Glutamatergic neuron (in vitro differentiated cells): ENCODE measurements at regions not wholly inside any gene's neighbourhood (a gene's known extent, or its start where the extent isn't known, plus 50 kb on each side); places are given as distances from the start of the nearest gene placed in this dataset.

ENCODE experiments used
- DNase-seq: peaks from one replicate; pipeline ENCODE4 v3.0.0; 2022
- H3K27ac Mint-ChIP-seq: one replicate; pipeline ENCODE4 v1.8.0; 2020; ENCODE audit warnings: mild to moderate bottlenecking, mixed read lengths, inconsistent platforms; ENCODE audit not compliant: unreplicated experiment
- H3K27me3 Mint-ChIP-seq: one replicate; pipeline ENCODE4 v1.8.0; 2020; ENCODE audit warnings: mild to moderate bottlenecking, moderate library complexity, mixed read lengths, inconsistent platforms; ENCODE audit not compliant: unreplicated experiment
- H3K36me3 Mint-ChIP-seq: one replicate; pipeline ENCODE4 v1.8.0; 2020; ENCODE audit warnings: mild to moderate bottlenecking, mixed read lengths, inconsistent platforms; ENCODE audit not compliant: unreplicated experiment
- H3K4me1 Mint-ChIP-seq: one replicate; pipeline ENCODE4 v1.8.0; 2020; ENCODE audit warnings: mild to moderate bottlenecking, low read depth, mixed read lengths, inconsistent platforms; ENCODE audit not compliant: unreplicated experiment
- H3K4me3 Mint-ChIP-seq: one replicate; pipeline ENCODE4 v1.8.0; 2020; ENCODE audit warnings: mild to moderate bottlenecking, mixed read lengths, inconsistent platforms; ENCODE audit not compliant: unreplicated experiment
- H3K9me3 Mint-ChIP-seq: one replicate; pipeline ENCODE4 v1.8.0; 2020; ENCODE audit warnings: mild to moderate bottlenecking, moderate library complexity, mixed read lengths, inconsistent platforms; ENCODE audit not compliant: unreplicated experiment
- CTCF ChIP-seq: fragments of 200-600 bp; sonication (generic); IDR thresholded peaks from one replicate; pipeline ENCODE4 v1.5.0; 2021; ENCODE audit not compliant: partially characterized antibody, unreplicated experiment

GRCh38 chr2:52571380-52572347 is 1195.9 kb upstream of the CHAC2 start:
- Mint-ChIP-seq H3K4me1 (no peaks in the 10 kb centered on the region), H3K4me3 (no peak overlapping the region), H3K27ac (no peak overlapping the region), H3K27me3 (peaks cover 6% of the 10 kb centered on the region), H3K36me3 (peaks cover 14% of the 10 kb centered on the region), H3K9me3 (peaks cover 5% of the 10 kb centered on the region)
- TF ChIP-seq CTCF, result no peak
- no peak for DNase-seq

GRCh38 chr2:52570716-52571115 is 1196.9 kb upstream of the CHAC2 start:
- TF ChIP-seq CTCF, result no peak
- no peaks in the 10 kb centered on the region for H3K4me1 Mint-ChIP-seq
- H3K27ac Mint-ChIP-seq, result no peak overlapping the region
- peaks cover 14% of the 10 kb centered on the region for H3K36me3 Mint-ChIP-seq
- H3K9me3 Mint-ChIP-seq, result peaks cover 5% of the 10 kb centered on the region
- H3K4me3 Mint-ChIP-seq, result no peak overlapping the region
- peaks cover 6% of the 10 kb centered on the region for H3K27me3 Mint-ChIP-seq
- no peak for DNase-seq

GRCh38 chr2:52563151-52563550 is 1204.5 kb upstream of the CHAC2 start:
- H3K4me3 Mint-ChIP-seq, result no peak overlapping the region
- no peaks in the 10 kb centered on the region for H3K9me3 Mint-ChIP-seq
- no peak for TF ChIP-seq CTCF
- H3K36me3 Mint-ChIP-seq, result no peaks in the 10 kb centered on the region
- DNase-seq, result no peak
- H3K27me3 Mint-ChIP-seq, result no peaks in the 10 kb centered on the region
- no peak overlapping the region for H3K27ac Mint-ChIP-seq
- H3K4me1 Mint-ChIP-seq, result peaks cover under 1% of the 10 kb centered on the region

- H3K36me3 Mint-ChIP-seq, result no peaks in the 10 kb centered on the region
- H3K4me3 Mint-ChIP-seq, result no peak overlapping the region
- no peaks in the 10 kb centered on the region for H3K9me3 Mint-ChIP-seq
- no peak for DNase-seq
- TF ChIP-seq CTCF, result no peak
- H3K27me3 Mint-ChIP-seq, result no peaks in the 10 kb centered on the region
- no peak overlapping the region for H3K27ac Mint-ChIP-seq
- H3K4me1 Mint-ChIP-seq, result peaks cover 2% of the 10 kb centered on the region
Measured at GRCh38 chr2:52558265-52558664, 1209.3 kb upstream of the CHAC2 start.

GRCh38 chr2:52542297-52542696 is 1225.3 kb upstream of the CHAC2 start:
- DNase-seq, result no peak
- no peak overlapping the region for H3K4me3 Mint-ChIP-seq
- no peaks in the 10 kb centered on the region for H3K9me3 Mint-ChIP-seq
- no peaks in the 10 kb centered on the region for H3K4me1 Mint-ChIP-seq
- no peaks in the 10 kb centered on the region for H3K27me3 Mint-ChIP-seq
- no peak overlapping the region for H3K27ac Mint-ChIP-seq
- no peak for TF ChIP-seq CTCF
- no peaks in the 10 kb centered on the region for H3K36me3 Mint-ChIP-seq
